PC-9 (cell line): ENCODE measurements at regions not wholly inside any gene's neighbourhood (a gene's known extent, or its start where the extent isn't known, plus 50 kb on each side); places are given as distances from the start of the nearest gene placed in this dataset.

Source experiments
- BruUV-seq: library from RNA; stranded (reverse); fragments of 400-500 nt; replicated peaks from 2 replicates; lab custom pipeline; 2021; lab: Mats Ljungman, UMichigan
- CTCF ChIA-PET: fragments of 300-600 bp; sonication (Branson Sonifier 250); formaldehyde crosslinking; loops from one replicate; lab custom pipeline; 2022; ENCODE audit warnings: antibody characterized with exemption; lab: Charles Lee
- POLR2A ChIA-PET: fragments of 300-600 bp; sonication (Branson Sonifier 250); formaldehyde crosslinking; loops from one replicate; lab custom pipeline; 2022; ENCODE audit warnings: antibody characterized with exemption; ENCODE audit not compliant: unreplicated experiment; lab: Charles Lee
- DNase-seq, 2 experiments: peaks; one replicate each; pipeline versions ENCODE4 v3.0.0 to v3.0.0-alpha.2; 2015 to 2022; ENCODE audit warnings: mixed read lengths in 1 of 2
- H2AFZ ChIP-seq: fragments of 200-600 bp; sonication (generic); 2 replicates; pipeline ENCODE4 v1.8.1; 2017; ENCODE audit warnings: antibody characterized with exemption
- H3F3A ChIP-seq: fragments of 200-600 bp; sonication (generic); 2 replicates; pipeline ENCODE4 v1.8.1; 2017; ENCODE audit warnings: antibody characterized with exemption, mild to moderate bottlenecking, low read depth; ENCODE audit not compliant: insufficient read depth
- H3K27ac ChIP-seq: fragments of 200-600 bp; sonication (generic); 2 replicates; pipeline ENCODE4 v1.6.1; 2016; ENCODE audit warnings: mixed run types
- H3K27me3 ChIP-seq: fragments of 200-600 bp; sonication (generic); 2 replicates; pipeline ENCODE4 v1.6.1; 2016; ENCODE audit warnings: low read depth, mixed run types; ENCODE audit not compliant: insufficient read depth
- H3K36me3 ChIP-seq: fragments of 200-600 bp; sonication (generic); 2 replicates; pipeline ENCODE4 v1.6.1; 2016; ENCODE audit warnings: low read depth, mixed run types
- H3K4me1 ChIP-seq: fragments of 200-600 bp; sonication (generic); replicated peaks from 2 replicates; pipeline ENCODE4 v1.6.1; 2016; ENCODE audit warnings: mixed run types; ENCODE audit not compliant: insufficient read depth
- H3K4me2 ChIP-seq: fragments of 200-600 bp; sonication (generic); 2 replicates; pipeline ENCODE4 v1.6.1; 2017; ENCODE audit warnings: mixed run types
- H3K4me3 ChIP-seq: fragments of 200-600 bp; sonication (generic); 2 replicates; pipeline ENCODE4 v1.6.1; 2016; ENCODE audit warnings: mixed run types
- H3K79me2 ChIP-seq: fragments of 200-600 bp; sonication (generic); 2 replicates; pipeline ENCODE4 v1.6.1; 2017; ENCODE audit warnings: low read depth, mixed run types
- H3K9me2 ChIP-seq: fragments of 200-600 bp; sonication (generic); 2 replicates; pipeline ENCODE4 v1.8.1; 2017; ENCODE audit warnings: mild to moderate bottlenecking; ENCODE audit not compliant: insufficient read depth
- H3K9me3 ChIP-seq: fragments of 200-600 bp; sonication (generic); 2 replicates; pipeline ENCODE4 v1.8.1; 2016; ENCODE audit warnings: low read depth; ENCODE audit not compliant: insufficient read depth
- H4K20me1 ChIP-seq: fragments of 200-600 bp; sonication (generic); 2 replicates; pipeline ENCODE4 v1.8.1; 2017; ENCODE audit not compliant: insufficient read depth
- CTCF ChIP-seq: fragments of 200-600 bp; sonication (generic); conservative IDR thresholded peaks from 2 replicates; pipeline ENCODE4 v1.6.1; 2017; ENCODE audit warnings: mixed run types, antibody characterized with exemption, mild to moderate bottlenecking, moderate library complexity
- EZH2 ChIP-seq: fragments of 200-600 bp; sonication (generic); IDR thresholded peaks from 2 replicates; pipeline ENCODE4 v1.8.0; 2017; ENCODE audit warnings: antibody characterized with exemption, low read depth
- intact Hi-C: fragments of 100-400 bp; cut with micrococcal nuclease; formaldehyde crosslinking; loops from one replicate; pipeline ENCODE4 v1.10.0; 2022; ENCODE audit not compliant: unreplicated experiment

GRCh38 chrX:3550871-3551270 lies 162.6 kb downstream of the PRKX start:
- Histone ChIP-seq H3K4me1 (no peaks in the 10 kb centered on the region), H3K9me3 (no peaks in the 10 kb centered on the region)
- POLR2A ChIA-PET, result no interaction called here

GRCh38 chrX:3550160-3550751 lies 163.2 kb downstream of the PRKX start:
- POLR2A ChIA-PET, result no interaction called here
- Histone ChIP-seq H3K4me2 (no peak overlapping the region), H4K20me1 (no peaks in the 10 kb centered on the region), H3K27ac (no peak overlapping the region), H3K27me3 (peaks cover 24% of the 10 kb centered on the region; the same call in 1 of the 2 replicates), H3K4me3 (no peak overlapping the region), H3K9me2 (no peaks in the 10 kb centered on the region), H3K4me1 (no peaks in the 10 kb centered on the region), H3K9me3 (no peaks in the 10 kb centered on the region), H3F3A (no peaks in the 10 kb centered on the region), H3K79me2 (no peaks in the 10 kb centered on the region), H2AFZ (no peak overlapping the region), H3K36me3 (no peaks in the 10 kb centered on the region)
- no peak for DNase-seq
- BruUV-seq, result no TSS peak
- TF ChIP-seq CTCF, result no peak
- no peak for TF ChIP-seq EZH2
- CTCF ChIA-PET, result no interaction called here
- intact Hi-C loops, result no loop called here

More at GRCh38 chrX:3550871-3551270, 162.6 kb downstream of the PRKX start:
- DNase-seq, result no peak
- Histone ChIP-seq H2AFZ (no peak overlapping the region), H3F3A (no peaks in the 10 kb centered on the region), H3K4me2 (no peak overlapping the region), H3K36me3 (no peaks in the 10 kb centered on the region), H3K9me2 (no peaks in the 10 kb centered on the region), H3K79me2 (no peaks in the 10 kb centered on the region), H3K4me3 (no peak overlapping the region), H3K27ac (no peak overlapping the region), H4K20me1 (no peaks in the 10 kb centered on the region), H3K27me3 (peaks cover 24% of the 10 kb centered on the region; the same call in 1 of the 2 replicates)
- CTCF ChIA-PET, result no interaction called here
- TF ChIP-seq CTCF (no peak), EZH2 (no peak)
- no TSS peak for BruUV-seq
- intact Hi-C loops, result no loop called here

- Histone ChIP-seq H3K4me1 (no peaks in the 10 kb centered on the region), H3K4me3 (no peak overlapping the region), H3K9me2 (no peaks in the 10 kb centered on the region), H3F3A (no peaks in the 10 kb centered on the region), H3K27ac (no peak overlapping the region), H2AFZ (no peak overlapping the region), H3K27me3 (peaks cover 24% of the 10 kb centered on the region; the same call in 1 of the 2 replicates), H3K4me2 (no peak overlapping the region), H3K79me2 (no peaks in the 10 kb centered on the region), H4K20me1 (no peaks in the 10 kb centered on the region), H3K9me3 (no peaks in the 10 kb centered on the region), H3K36me3 (no peaks in the 10 kb centered on the region)
- intact Hi-C loops, result no loop called here
- ChIA-PET CTCF (no interaction called here), POLR2A (no interaction called here)
- TF ChIP-seq EZH2 (no peak), CTCF (no peak)
- no peak for DNase-seq
- BruUV-seq, result no TSS peak
Observed at GRCh38 chrX:3549411-3549911, 164.0 kb downstream of the PRKX start.
